ENCODE measurements at regions not wholly inside any gene's neighbourhood (a gene's known extent, or its start where the extent isn't known, plus 50 kb on each side); places are given as distances from the start of the nearest gene placed in this dataset.

DNA sequence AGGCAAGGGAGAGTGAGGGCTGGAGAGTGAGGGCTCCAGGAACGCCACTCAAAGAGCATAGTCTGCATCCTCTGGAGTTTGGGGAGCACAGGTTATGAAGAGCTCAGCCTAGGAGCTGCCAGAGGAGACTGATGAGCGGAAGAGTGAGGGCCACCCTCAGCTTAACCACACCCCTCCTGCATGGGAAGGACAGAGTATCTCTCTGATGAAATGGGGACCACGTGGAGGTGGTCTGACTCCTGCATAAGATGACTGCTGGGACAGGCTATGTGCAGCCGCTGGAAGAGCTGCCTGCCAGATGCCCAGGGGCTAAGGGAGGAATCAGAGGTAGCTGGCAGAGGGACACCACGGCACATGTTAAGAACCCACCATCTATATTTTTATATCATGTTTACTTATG lies 162.9 kb upstream of the POU2AF2 start:
- no peak overlapping the region for H3K9ac ChIP-seq (ENCODE audit: low read depth in 1 of 3, low read length in 3 of 3)
- no peaks in the 10 kb centered on the region for H3K4me1 ChIP-seq (ENCODE audit: control insufficient read depth in 3 of 3, insufficient read depth in 3 of 3, low read length in 3 of 3)
- H3K4me3 ChIP-seq (ENCODE audit: low read length in 3 of 3): no peak overlapping the region
- H3K27ac ChIP-seq (ENCODE audit: low read depth, low read length): no peak overlapping the region
- no peaks in the 10 kb centered on the region for H3K36me3 ChIP-seq (ENCODE audit: control insufficient read depth in 3 of 3, insufficient read depth in 3 of 3, low read length in 3 of 3)
- H3K9me3 ChIP-seq (ENCODE audit: control insufficient read depth in 3 of 3, low read length in 3 of 3): peaks cover 0 to 1% (median 0%) of the 10 kb centered on the region in 3 donors
- no peaks in the 10 kb centered on the region for H3K27me3 ChIP-seq (ENCODE audit: control insufficient read depth in 3 of 3, insufficient read depth in 3 of 3, low read length in 3 of 3)

DNA sequence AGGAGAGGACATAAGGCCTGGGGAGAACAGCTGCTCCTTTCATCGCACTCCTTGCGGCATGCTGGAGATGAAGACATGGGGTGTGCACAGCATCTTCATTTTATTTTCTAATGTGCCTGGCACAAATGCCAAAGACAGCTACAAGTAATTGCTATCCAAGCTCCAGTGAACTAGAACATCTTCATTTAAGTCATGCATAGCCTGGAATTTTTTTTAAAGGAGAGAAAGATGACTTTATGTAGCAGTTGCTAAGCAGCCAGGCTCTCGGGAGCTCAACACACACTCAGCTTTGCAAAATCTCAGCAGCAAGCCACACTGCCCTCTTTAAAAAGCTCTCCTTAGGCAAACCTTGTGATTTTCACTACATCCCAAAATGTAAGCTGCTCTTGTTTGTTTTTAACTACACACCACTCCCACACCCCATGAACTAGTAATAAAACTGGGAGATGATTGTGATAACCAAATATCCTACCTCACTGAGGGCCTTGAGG lies 164.5 kb upstream of the POU2AF2 start:
- Histone ChIP-seq H3K4me3 (ENCODE audit: low read length in 3 of 3) (no peak overlapping the region), H3K36me3 (ENCODE audit: control insufficient read depth in 3 of 3, insufficient read depth in 3 of 3, low read length in 3 of 3) (no peaks in the 10 kb centered on the region)

DNA sequence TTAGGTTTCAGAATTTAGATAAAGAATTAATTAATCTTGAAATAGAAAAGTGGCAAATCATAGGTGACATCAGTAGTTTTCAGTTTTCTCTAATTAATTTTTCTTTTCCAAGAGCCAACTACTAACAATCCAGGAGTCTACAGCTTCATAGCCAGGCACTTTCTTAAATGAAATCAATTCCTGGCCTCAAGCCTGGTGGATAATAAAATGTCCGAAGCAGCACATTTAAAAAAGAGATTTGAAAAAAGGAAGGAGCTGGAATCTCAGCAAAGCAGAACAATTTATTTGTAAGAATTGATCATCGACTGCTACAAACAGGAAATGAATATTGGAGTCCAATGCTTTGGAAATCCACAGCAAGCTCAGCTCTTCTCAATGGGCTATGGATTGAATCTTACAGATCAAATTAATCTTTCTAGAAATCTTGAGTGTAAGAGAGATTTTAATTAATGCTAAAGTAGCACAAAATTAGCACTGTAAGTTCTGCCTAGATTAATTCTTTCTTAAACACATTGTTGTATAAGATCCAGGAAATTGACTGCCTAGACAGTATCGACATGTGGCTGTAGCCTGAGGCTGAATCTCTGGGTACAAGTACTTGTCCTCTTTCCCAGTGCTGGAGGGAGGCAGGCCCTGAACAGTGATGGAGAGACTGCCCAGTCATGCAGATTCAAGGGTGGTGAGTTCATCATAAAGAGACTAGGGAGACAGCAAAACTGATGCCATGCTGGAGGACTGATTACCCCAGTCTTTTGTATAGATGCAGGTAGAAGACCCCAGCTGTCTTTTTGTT lies 167.8 kb upstream of the POU2AF2 start:
- H3K27ac ChIP-seq (ENCODE audit: low read depth, low read length): no peak overlapping the region
- no peak overlapping the region for H3K4me3 ChIP-seq (ENCODE audit: low read length in 3 of 3)
- H3K27me3 ChIP-seq (ENCODE audit: control insufficient read depth in 3 of 3, insufficient read depth in 3 of 3, low read length in 3 of 3): no peaks in the 10 kb centered on the region

More for the DNA sequence above, 164.5 kb upstream of the POU2AF2 start:
- H3K9me3 ChIP-seq (ENCODE audit: control insufficient read depth in 3 of 3, low read length in 3 of 3): no peaks in the 10 kb centered on the region
- no peak overlapping the region for H3K9ac ChIP-seq (ENCODE audit: low read depth in 1 of 3, low read length in 3 of 3)
- H3K4me1 ChIP-seq (ENCODE audit: control insufficient read depth in 3 of 3, insufficient read depth in 3 of 3, low read length in 3 of 3): no peaks in the 10 kb centered on the region
- no peak overlapping the region for H3K27ac ChIP-seq (ENCODE audit: low read depth, low read length)
- no peaks in the 10 kb centered on the region for H3K27me3 ChIP-seq (ENCODE audit: control insufficient read depth in 3 of 3, insufficient read depth in 3 of 3, low read length in 3 of 3)

DNA sequence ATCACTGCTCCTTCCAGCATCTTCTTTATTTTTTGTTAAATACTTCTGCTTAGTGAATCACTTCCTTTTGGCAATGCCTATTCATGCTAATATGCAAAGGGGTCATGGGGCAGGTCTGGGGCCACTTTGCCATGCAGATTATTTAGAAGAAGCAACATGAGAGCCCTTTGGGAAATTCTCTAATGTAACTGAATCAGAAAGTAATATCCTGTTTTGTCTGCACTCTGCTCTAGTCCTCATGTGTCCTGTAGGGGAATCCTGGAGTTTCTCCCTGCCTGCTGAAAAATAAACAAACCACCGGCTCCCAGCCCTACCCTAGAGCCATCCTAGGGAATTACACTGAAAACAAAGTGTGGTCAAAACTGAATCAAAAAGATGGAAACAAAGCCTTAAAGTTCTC lies 176.5 kb upstream of the POU2AF2 start:
- no peak overlapping the region for H3K27ac ChIP-seq (ENCODE audit: low read depth, low read length)
- no peaks in the 10 kb centered on the region for H3K27me3 ChIP-seq (ENCODE audit: control insufficient read depth in 3 of 3, insufficient read depth in 3 of 3, low read length in 3 of 3)
- no peak overlapping the region for H3K4me3 ChIP-seq (ENCODE audit: low read length in 3 of 3)
- no peaks in the 10 kb centered on the region for H3K36me3 ChIP-seq (ENCODE audit: control insufficient read depth in 3 of 3, insufficient read depth in 3 of 3, low read length in 3 of 3)
- H3K9me3 ChIP-seq (ENCODE audit: control insufficient read depth in 3 of 3, low read length in 3 of 3): peaks cover 2 to 7% (median 2%) of the 10 kb centered on the region in 3 donors
- no peaks in the 10 kb centered on the region for H3K4me1 ChIP-seq (ENCODE audit: control insufficient read depth in 3 of 3, insufficient read depth in 3 of 3, low read length in 3 of 3)
- no peak overlapping the region for H3K9ac ChIP-seq (ENCODE audit: low read depth in 1 of 3, low read length in 3 of 3)

More for the DNA sequence above, 167.8 kb upstream of the POU2AF2 start:
- no peak overlapping the region for H3K9ac ChIP-seq (ENCODE audit: low read depth in 1 of 3, low read length in 3 of 3)
- no peaks in the 10 kb centered on the region for H3K9me3 ChIP-seq (ENCODE audit: control insufficient read depth in 3 of 3, low read length in 3 of 3)
- no peaks in the 10 kb centered on the region for H3K36me3 ChIP-seq (ENCODE audit: control insufficient read depth in 3 of 3, insufficient read depth in 3 of 3, low read length in 3 of 3)
- H3K4me1 ChIP-seq (ENCODE audit: control insufficient read depth in 3 of 3, insufficient read depth in 3 of 3, low read length in 3 of 3): no peaks in the 10 kb centered on the region

DNA sequence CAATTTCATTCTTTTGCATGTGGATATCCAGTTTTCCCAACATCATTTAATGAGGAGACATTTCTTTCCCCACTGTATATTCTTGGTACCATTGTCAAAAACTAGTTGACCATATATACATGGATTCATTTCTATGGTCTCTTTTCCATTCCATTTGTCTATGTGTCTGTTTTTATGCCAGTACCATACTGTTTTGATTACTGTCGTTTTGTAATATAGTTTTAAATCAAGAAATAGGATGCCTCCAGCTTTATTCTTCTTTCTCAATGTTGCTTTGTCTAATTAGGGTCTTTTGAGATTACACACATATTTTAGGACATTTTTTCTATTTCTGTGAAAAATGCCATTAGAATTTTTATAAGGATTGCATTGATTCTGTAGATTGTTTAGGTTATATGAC lies 177.5 kb upstream of the POU2AF2 start:
- H3K27me3 ChIP-seq (ENCODE audit: control insufficient read depth in 3 of 3, insufficient read depth in 3 of 3, low read length in 3 of 3): no peaks in the 10 kb centered on the region

DNA sequence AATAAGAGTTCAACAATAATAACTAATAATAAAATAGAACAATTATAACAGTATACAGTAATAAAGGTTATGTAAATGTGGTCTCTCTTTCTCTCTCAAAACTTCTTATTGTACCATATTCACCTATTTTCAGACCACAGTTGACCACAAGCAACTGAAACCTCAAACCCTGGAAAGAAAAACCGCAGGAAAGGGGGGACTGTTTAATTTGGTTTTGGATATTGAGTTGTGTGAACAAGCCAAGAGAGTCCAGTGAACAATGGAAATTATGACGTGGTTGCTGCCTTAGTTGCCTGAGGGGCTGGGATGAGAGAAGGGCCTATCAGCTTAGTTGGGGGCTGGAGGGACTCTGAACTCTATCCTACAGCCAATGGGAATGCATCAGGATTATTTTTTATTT lies 178.7 kb upstream of the POU2AF2 start:
- Histone ChIP-seq H3K4me3 (ENCODE audit: low read length in 3 of 3) (no peak overlapping the region), H3K27ac (ENCODE audit: low read depth, low read length) (no peak overlapping the region), H3K9ac (ENCODE audit: low read depth in 1 of 3, low read length in 3 of 3) (no peak overlapping the region), H3K27me3 (ENCODE audit: control insufficient read depth in 3 of 3, insufficient read depth in 3 of 3, low read length in 3 of 3) (no peaks in the 10 kb centered on the region), H3K36me3 (ENCODE audit: control insufficient read depth in 3 of 3, insufficient read depth in 3 of 3, low read length in 3 of 3) (no peaks in the 10 kb centered on the region), H3K4me1 (ENCODE audit: control insufficient read depth in 3 of 3, insufficient read depth in 3 of 3, low read length in 3 of 3) (no peaks in the 10 kb centered on the region), H3K9me3 (ENCODE audit: control insufficient read depth in 3 of 3, low read length in 3 of 3) (peaks cover 2 to 7% (median 2%) of the 10 kb centered on the region in 3 donors)

More for the DNA sequence above, 177.5 kb upstream of the POU2AF2 start:
- Histone ChIP-seq H3K4me3 (ENCODE audit: low read length in 3 of 3) (no peak overlapping the region), H3K36me3 (ENCODE audit: control insufficient read depth in 3 of 3, insufficient read depth in 3 of 3, low read length in 3 of 3) (no peaks in the 10 kb centered on the region), H3K9ac (ENCODE audit: low read depth in 1 of 3, low read length in 3 of 3) (no peak overlapping the region), H3K9me3 (ENCODE audit: control insufficient read depth in 3 of 3, low read length in 3 of 3) (peaks cover 2 to 7% (median 2%) of the 10 kb centered on the region in 3 donors), H3K27ac (ENCODE audit: low read depth, low read length) (no peak overlapping the region), H3K4me1 (ENCODE audit: control insufficient read depth in 3 of 3, insufficient read depth in 3 of 3, low read length in 3 of 3) (no peaks in the 10 kb centered on the region)

DNA sequence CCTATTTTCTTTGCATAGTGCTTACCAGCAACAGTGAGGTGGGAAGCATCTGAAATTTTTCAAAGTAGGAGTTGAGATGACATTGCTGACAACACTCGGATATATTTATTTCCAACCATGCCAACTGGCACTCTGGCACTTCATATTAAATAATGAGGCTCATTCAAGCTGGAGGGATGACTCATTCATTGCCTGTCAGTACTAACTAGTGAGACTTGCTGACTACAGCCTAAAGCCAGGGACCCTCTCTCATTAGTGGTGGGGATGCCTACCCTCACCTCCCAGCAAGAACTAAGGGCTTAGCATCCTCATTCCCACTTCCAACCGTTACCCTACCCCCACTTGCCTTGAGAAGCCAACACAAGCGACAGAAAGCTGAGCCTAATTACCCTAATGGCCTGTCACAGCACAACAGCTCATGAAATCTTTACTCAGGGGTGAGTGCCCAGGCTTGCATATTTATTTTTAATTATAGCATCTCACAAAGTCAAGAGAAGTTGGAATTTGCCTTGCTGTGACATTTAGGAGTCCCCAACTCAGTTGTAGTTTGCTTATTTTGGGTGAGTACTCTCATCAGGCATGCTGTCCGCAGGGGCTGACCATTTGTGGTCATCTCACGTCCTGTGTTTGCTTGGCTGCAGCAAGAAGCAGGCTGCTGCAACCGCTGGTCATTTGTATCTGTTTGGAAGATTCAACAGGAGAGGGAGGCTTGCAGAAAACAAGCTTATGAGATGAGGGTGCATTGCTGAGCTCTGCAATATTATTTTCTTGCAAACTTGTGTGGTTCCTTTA lies 181.6 kb upstream of the POU2AF2 start:
- no peak overlapping the region for H3K27ac ChIP-seq (ENCODE audit: low read depth, low read length)
- peaks cover 2 to 7% (median 2%) of the 10 kb centered on the region in 3 donors for H3K9me3 ChIP-seq (ENCODE audit: control insufficient read depth in 3 of 3, low read length in 3 of 3)
- no peak overlapping the region for H3K9ac ChIP-seq (ENCODE audit: low read depth in 1 of 3, low read length in 3 of 3)
- no peaks in the 10 kb centered on the region for H3K4me1 ChIP-seq (ENCODE audit: control insufficient read depth in 3 of 3, insufficient read depth in 3 of 3, low read length in 3 of 3)
- H3K4me3 ChIP-seq (ENCODE audit: low read length in 3 of 3): no peak overlapping the region
- no peaks in the 10 kb centered on the region for H3K36me3 ChIP-seq (ENCODE audit: control insufficient read depth in 3 of 3, insufficient read depth in 3 of 3, low read length in 3 of 3)
- no peaks in the 10 kb centered on the region for H3K27me3 ChIP-seq (ENCODE audit: control insufficient read depth in 3 of 3, insufficient read depth in 3 of 3, low read length in 3 of 3)

DNA sequence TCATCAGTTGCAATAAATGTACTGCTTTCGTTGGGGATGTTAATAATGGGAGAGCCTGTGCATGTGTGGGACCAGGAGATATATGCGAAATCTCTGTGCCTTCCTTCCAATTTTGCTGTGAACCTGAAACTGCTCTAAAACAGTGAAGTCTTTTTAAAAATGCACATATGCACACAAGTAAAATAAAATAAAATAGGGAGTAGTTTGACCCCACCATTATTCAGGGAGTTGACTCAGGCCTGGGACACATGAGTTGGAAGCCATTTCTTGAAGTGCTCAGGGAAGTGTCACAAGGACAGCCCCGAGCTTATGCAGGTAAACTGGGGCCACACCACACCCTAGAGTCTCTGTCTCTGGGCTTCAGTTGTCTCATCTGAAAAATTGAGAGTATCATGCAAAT lies 183.1 kb upstream of the POU2AF2 start:
- Histone ChIP-seq H3K27ac (ENCODE audit: low read depth, low read length) (no peak overlapping the region), H3K36me3 (ENCODE audit: control insufficient read depth in 3 of 3, insufficient read depth in 3 of 3, low read length in 3 of 3) (no peaks in the 10 kb centered on the region)

DNA sequence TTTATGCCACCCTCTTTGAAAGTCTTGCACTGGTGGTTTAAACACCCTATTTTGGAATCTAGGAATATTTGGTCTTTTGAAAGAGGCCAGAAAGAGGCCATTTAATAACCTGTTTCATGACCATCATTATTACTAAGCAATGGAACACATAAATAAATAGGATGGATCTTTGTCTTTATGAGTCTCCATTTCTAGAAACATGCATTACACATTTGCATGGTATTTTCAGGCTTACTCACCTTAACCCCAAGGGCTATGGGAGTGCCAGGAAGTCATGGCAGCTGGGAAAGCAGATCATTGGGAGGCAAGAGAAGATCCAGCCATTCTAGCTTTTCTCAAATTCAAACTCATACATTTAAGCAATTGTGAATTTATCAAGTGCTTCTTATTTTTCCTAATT lies 185.8 kb upstream of the POU2AF2 start:
- Histone ChIP-seq H3K9ac (ENCODE audit: low read depth in 1 of 3, low read length in 3 of 3) (no peak overlapping the region), H3K27ac (ENCODE audit: low read depth, low read length) (no peak overlapping the region), H3K9me3 (ENCODE audit: control insufficient read depth in 3 of 3, low read length in 3 of 3) (no peaks in the 10 kb centered on the region), H3K27me3 (ENCODE audit: control insufficient read depth in 3 of 3, insufficient read depth in 3 of 3, low read length in 3 of 3) (no peaks in the 10 kb centered on the region), H3K4me1 (ENCODE audit: control insufficient read depth in 3 of 3, insufficient read depth in 3 of 3, low read length in 3 of 3) (no peaks in the 10 kb centered on the region), H3K4me3 (ENCODE audit: low read length in 3 of 3) (no peak overlapping the region), H3K36me3 (ENCODE audit: control insufficient read depth in 3 of 3, insufficient read depth in 3 of 3, low read length in 3 of 3) (no peaks in the 10 kb centered on the region)

More for the DNA sequence above, 183.1 kb upstream of the POU2AF2 start:
- Histone ChIP-seq H3K4me3 (ENCODE audit: low read length in 3 of 3) (no peak overlapping the region), H3K4me1 (ENCODE audit: control insufficient read depth in 3 of 3, insufficient read depth in 3 of 3, low read length in 3 of 3) (no peaks in the 10 kb centered on the region), H3K27me3 (ENCODE audit: control insufficient read depth in 3 of 3, insufficient read depth in 3 of 3, low read length in 3 of 3) (no peaks in the 10 kb centered on the region), H3K9ac (ENCODE audit: low read depth in 1 of 3, low read length in 3 of 3) (no peak overlapping the region), H3K9me3 (ENCODE audit: control insufficient read depth in 3 of 3, low read length in 3 of 3) (no peaks in the 10 kb centered on the region)

DNA sequence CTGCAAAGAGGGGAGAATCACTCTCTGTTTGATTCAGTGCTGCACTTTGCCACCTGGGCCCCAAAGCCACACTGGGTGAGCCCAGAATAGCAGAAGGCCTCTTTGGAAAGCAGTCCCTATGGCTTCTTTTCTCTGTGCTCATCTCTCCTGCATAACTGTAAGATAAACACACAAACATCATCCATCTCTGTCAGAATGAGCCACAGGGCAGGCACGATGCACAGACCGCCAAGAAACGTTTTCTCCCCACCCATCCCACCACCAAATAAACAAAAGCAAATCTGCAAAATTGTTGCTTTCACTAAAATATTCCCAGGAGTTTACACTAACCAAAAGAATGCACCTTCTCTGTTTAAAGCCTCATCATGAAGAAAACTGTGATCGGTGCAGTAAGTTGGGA lies 196.4 kb upstream of the POU2AF2 start:
- peaks cover 0 to 3% (median 0%) of the 10 kb centered on the region in 3 donors for H3K4me1 ChIP-seq (ENCODE audit: control insufficient read depth in 3 of 3, insufficient read depth in 3 of 3, low read length in 3 of 3)
- H3K36me3 ChIP-seq (ENCODE audit: control insufficient read depth in 3 of 3, insufficient read depth in 3 of 3, low read length in 3 of 3): no peaks in the 10 kb centered on the region
- H3K4me3 ChIP-seq (ENCODE audit: low read length in 3 of 3): no peak overlapping the region
- H3K27me3 ChIP-seq (ENCODE audit: control insufficient read depth in 3 of 3, insufficient read depth in 3 of 3, low read length in 3 of 3): no peaks in the 10 kb centered on the region
- H3K27ac ChIP-seq (ENCODE audit: low read depth, low read length): no peak overlapping the region
- no peaks in the 10 kb centered on the region for H3K9me3 ChIP-seq (ENCODE audit: control insufficient read depth in 3 of 3, low read length in 3 of 3)
- H3K9ac ChIP-seq (ENCODE audit: low read depth in 1 of 3, low read length in 3 of 3): no peak overlapping the region
